GDM1 (cell line): ENCODE measurements at regions not wholly inside any gene's neighbourhood (a gene's known extent, or its start where the extent isn't known, plus 50 kb on each side); places are given as distances from the start of the nearest gene placed in this dataset.
"Not testable (repeated sequence)": the region's sequence is repeated elsewhere in the genome, so short reads cannot be mapped to it uniquely, and the experiment has no call there.

Experiments
- DNase-seq: peaks from one replicate; lab custom pipeline; 2025; lab: John Stamatoyannopoulos, UW

DNA sequence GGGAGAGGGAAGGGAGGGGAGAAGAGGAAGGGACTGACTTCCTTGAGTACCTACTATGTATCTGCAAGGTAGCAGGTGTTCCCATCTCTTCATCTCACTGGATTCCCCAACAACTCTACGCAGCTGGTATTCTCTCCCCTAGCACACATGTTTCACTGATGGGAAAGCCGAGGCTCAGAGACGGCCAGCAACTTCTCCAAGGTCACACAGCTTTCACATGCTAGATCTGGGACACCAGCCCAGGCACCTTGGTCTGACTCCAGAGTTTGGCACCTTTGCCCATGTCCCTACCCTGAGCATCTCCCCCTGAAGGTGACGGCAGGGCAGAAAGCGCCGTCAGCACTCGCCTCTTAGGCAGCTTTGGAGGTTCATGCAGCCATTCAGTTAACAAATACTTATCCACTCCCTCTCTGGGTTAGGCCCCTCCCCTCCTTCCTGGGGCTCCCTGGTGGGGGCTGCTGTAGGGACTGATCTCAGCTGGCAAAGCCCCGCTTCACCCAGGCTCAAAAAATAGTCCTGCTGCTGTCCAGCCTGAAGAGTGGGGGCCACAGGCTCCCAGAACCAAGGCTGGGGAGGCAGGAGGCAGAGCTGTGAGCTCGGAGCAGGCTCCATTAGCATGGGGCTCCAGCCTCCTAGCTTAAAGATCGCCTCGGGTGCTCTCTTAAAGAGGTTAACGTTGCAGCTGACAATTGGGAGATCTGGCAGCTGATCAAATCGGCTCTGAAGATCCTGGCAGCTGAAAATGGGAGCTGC lies 79.4 kb downstream of the IGLL1 start:
- DNase-seq, result no peak

GRCh38 chr22:23499845-23500500 lies 80.1 kb downstream of the IGLL1 start:
- no peak for DNase-seq

GRCh38 chr22:23498811-23499798 lies 81.0 kb downstream of the IGLL1 start:
- no peak for DNase-seq

DNA sequence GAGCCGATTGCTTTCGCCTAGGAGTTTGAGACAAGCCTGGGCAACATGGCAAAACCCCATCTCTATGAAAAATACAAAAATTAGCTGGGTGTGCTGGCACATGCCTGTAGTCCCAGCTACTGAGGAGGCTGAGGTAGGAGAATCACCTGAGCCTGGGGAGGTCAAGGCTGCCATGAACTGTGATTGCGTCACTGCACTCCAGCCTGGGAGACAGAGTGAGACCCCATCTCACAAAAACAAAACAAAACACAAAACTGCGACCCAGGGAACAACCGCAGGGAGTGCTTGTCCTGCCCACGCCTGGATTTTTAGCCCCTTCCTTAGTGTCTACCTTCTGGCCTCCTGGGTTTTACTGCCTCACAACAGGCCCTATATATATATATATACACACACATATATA lies 82.2 kb downstream of the IGLL1 start:
- not testable (repeated sequence) for DNase-seq

DNA sequence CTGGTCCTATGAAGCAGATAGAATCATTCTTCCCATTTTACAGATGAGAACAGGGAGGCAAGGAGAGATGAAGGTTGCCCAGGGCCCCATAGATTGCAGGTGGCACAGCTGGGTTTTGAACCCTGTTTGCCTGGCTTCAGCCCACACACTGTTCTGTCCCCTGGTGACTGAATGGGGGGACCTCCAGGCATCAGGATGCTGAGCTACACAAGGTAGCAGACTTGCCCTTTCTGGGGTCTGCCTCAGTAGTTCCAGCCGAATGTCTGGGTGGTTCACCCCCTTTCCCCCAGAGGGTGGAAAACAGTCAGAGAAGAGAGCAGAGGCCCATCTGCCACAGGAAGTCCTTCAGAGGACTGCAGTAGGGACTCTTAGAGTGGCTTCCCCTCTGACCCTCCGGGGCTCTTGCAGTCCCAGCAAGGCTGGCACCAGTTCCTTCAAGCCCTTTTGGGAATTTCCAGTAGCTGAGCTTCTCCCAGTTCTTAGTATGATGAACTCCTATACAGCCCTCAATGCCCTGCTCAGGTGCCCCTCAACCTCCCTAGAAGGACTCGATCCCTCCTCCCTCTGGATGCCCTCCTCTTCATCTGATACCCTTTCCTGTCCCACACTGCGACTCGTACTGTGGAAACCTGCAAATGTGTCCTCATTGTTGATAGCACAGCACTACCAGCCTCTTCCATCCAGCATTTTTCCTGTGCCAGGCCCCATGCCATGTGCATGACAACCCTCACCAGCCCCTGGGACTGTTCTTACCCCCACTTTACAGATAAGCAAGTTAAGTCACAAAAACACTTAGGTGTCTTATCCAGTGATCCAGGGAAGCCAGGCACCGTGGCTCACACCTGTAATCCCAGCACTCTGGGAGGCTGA lies 82.8 kb downstream of the IGLL1 start:
- DNase-seq, result no peak

DNA sequence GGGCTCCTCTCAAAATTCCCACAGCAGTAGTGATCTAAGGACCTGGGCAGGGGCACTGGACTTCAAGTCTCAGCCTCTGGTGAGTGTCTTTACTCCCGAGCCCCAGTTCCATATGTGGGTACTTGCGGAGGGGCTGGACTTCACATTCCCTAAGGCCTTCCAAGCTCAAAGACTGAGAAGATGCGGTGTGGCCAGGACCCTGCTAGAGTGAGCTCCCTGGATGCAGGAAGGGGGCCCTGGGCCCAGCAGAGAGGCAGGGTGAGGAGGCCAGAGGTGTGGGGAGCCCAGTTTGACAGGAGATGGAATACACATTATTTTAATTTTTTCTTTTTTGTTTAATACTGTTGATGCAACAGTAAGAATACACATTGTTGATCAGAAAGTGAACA lies 83.7 kb downstream of the IGLL1 start:
- no peak for DNase-seq

DNA sequence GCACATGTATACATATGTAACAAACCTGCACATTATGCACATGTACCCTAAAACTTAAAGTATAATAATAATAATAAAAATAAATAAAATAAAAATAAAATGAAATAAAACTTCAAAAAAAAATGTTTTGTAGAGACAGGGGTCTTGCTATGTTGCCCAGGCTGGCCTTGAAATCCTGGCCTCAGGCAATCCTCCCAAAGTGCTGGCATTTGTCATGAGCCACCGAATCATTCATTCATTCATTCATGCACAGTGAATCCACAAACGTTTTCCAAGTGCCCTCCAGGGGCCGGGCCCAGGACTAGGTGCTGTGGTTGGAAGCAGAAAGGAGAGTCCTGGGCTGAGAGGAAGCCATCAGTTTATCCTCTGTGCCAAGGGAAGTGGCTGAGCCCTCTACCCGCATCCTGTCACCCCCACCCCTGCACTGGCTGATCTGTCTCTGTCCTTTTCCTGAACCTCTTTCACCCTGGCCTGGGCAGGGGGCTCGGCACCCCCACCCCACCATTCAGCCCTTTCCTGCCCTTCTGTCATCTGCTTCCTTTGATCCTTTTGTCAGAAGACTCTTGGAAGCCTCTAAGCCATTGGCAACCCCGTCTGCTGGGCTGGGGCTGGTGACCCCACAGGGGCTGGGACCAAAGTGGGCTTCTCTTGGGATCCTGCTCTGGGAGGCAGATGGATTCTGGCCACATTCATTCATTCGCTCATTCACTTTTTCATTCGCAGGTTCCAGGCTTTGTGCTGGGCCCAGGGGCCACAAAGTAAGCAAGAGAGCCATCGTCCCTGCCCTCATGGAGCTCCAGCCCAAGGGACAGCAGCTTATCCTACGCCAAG lies 84.3 kb downstream of the IGLL1 start:
- DNase-seq, result peak; percentile 96

- no peak for DNase-seq
Measured at GRCh38 chr22:23494930-23495266, 85.2 kb downstream of the IGLL1 start.

GRCh38 chr22:23485490-23485889 lies 94.6 kb downstream of the IGLL1 start:
- no peak for DNase-seq

- DNase-seq, result no peak
Measured at GRCh38 chr22:23484651-23485050, 95.4 kb downstream of the IGLL1 start.

DNA sequence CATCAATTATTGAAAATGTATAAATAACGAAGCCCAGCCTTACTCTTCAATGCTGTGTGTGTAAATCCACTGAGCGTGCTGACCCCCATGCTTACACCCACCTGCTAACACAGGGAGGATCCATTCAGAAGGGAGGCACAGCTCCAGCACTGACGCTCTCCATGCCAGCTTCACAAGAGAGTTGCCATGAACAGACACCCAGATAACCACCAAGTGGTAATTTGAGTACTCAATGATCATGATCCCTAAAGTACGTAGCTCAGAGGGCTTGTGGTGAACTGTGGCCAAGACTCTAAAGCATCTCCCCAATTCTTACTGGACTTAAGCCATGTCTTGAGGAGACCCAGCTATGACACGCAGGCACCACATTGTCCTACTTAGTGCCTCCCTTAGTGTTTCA lies 98.7 kb downstream of the IGLL1 start:
- no peak for DNase-seq

GRCh38 chr22:23478175-23478574 lies 101.9 kb downstream of the IGLL1 start:
- DNase-seq, result no peak

DNA sequence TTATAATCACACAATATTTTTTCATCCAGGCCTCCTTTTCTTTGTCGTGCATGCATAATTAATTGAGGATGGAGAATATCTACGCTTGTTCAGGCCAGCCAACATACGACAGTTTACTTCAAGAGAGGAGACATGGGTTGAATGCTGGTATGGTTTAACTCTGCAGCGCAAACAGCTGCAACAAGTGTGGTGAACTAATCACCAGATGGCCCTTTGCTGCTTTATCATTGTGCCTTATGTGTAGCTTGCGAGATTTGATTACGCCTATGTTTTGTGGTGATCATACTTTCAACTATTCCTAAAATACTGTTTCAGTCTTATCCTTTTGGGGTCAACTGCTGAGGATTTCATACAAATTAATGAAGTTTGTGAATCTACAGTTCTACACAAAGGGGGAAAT lies 105.6 kb downstream of the IGLL1 start:
- not testable (repeated sequence) for DNase-seq

DNA sequence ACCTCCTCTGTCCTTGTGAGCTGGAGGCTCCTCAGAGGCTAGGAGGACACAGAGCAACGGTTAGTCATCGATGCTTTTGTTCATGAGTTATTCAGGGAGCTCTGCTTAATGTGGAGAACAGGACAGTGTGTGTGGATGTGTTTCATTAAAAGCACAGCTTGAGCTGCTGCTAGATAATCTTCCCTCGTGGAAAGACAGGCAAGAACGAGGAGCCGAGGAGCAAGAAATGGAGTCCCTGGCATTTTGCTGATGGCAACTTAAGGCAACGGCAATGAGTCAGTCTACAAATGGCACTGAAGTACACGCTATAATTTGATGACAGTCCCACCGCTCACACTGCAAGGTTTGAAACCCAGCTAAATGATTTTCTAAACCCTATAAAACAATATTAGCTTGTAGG lies 106.2 kb downstream of the IGLL1 start:
- DNase-seq, result no peak

GRCh38 chr22:23472376-23472775 lies 107.7 kb downstream of the IGLL1 start:
- DNase-seq, result not testable (repeated sequence)

DNA sequence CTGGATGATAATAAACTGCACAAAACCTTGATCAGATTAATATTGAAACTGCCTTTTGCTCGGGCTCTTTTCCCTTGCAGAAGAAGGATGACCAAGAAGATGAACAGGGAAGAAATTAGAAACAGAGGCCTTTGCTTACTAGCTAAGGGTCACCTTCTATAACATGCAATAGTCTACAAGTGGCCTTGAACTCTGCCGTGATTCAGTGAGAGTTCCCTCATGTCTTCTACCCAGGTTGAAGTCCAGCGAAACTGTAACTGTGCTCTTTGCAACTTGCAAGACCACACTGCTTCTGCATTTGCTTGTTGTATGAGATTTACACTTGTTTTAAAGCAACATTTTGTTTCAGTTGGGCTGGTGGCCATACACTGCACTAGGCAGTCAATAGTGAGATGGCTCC lies 108.4 kb downstream of the IGLL1 start:
- no peak for DNase-seq

DNA sequence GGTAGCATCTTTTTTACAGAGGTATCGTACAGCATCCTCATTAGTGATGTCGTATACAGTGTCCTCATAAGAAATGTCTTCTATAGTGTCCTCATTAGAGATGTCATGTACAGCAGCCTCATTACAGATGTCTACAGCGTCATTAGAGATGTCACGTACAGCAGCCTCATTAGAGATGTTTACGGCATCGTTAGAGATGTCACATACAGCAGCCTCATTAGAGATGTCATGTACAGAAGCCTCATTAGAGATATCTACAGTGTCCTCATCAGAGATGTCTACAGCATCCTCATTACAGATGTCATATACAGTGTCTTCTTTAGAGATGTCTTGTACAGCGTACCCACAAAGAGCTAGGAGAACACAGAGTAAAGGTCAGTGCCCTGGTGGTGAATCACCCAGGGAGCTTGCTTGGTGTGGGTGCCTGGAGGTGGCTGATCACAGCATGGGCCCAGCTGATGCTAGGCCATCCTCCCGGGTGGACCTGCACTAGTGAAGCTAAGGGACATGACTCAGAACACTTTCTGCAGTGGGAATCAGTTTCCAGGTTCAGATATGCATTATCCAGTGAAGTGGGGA lies 109.2 kb downstream of the IGLL1 start:
- no peak for DNase-seq

DNA sequence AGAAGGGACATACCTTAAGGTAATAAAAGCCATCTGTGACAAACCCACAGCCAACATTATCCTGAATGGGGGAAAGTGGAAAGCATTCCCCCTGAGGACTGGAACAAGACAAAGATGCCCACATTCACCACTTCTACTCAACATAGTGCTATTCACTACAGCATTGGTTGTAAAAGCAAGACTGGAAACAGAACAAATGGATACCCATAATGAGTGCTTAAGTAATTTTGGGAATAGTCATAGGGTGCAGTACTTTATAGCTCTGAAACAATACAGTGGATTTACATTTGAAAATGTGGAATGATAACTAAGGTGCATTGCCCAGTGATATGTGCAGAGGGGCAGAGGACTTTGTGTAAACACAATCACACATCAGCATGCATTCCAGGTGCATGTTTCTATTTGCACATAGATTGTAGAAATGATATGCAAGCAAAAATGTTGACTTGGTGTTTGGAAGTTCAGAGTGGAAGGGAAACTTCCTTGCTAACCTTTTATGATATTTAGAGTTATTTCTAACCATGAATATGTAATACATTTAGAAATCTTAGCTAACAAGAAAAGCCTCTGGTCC lies 112.3 kb downstream of the IGLL1 start:
- DNase-seq, result no peak

GRCh38 chr22:23466351-23466750 lies 113.7 kb downstream of the IGLL1 start:
- no peak for DNase-seq

DNA sequence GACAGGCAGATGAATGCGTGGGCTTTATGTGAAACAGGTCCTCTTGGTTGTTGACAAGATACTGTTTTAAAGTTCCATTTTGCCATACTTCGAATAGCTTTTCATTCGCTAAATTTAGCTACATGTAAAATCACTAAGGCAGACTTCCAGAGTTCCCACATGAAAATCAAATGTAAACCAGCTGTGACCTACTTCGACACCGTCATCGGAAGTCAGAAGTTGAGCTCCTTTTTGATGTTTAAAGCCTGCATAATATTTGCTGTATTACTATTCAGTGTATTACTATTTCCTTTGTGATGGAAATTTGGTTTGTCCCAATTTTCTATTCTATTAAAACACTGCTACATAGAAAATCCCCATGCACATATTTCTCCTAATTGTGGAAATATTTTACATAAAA lies 115.3 kb downstream of the IGLL1 start:
- DNase-seq, result not testable (repeated sequence)
